ENCODE measurements at regions not wholly inside any gene's neighbourhood (a gene's known extent, or its start where the extent isn't known, plus 50 kb on each side); places are given as distances from the start of the nearest gene placed in this dataset.

- no peak for TF ChIP-seq CTCF (IDR thresholded peaks at IDR 0.05)
- no peak for TF ChIP-seq POLR2A (IDR thresholded peaks at IDR 0.05)
Measured at GRCh38 chr1:102757363-102757762, 351.0 kb downstream of the COL11A1 start.

Measured in adrenal gland (tissue), 5 donors.